ENCODE measurements at regions not wholly inside any gene's neighbourhood (a gene's known extent, or its start where the extent isn't known, plus 50 kb on each side); places are given as distances from the start of the nearest gene placed in this dataset.

- Mint-ChIP-seq H3K4me3 (no peak overlapping the region), H3K36me3 (ENCODE audit: low read depth) (no peaks in the 10 kb centered on the region), H3K27me3 (ENCODE audit: insufficient read depth) (peaks cover 1% of the 10 kb centered on the region; the same call in 1 of the 2 replicates), H3K4me1 (ENCODE audit: low read depth) (peaks cover 31% of the 10 kb centered on the region), H3K9me3 (no peaks in the 10 kb centered on the region), H3K27ac (no peak overlapping the region)
- no peak for DNase-seq
- no peak for TF ChIP-seq CTCF (IDR thresholded peaks at IDR 0.05)
Observed at GRCh38 chr4:124055896-124056295, 656.6 kb downstream of the ANKRD50 start.

GRCh38 chr4:124060261-124060918 lies 652.1 kb downstream of the ANKRD50 start:
- Mint-ChIP-seq H3K27ac (no peak overlapping the region), H3K4me1 (ENCODE audit: low read depth) (peaks cover 18% of the 10 kb centered on the region), H3K36me3 (ENCODE audit: low read depth) (no peaks in the 10 kb centered on the region), H3K4me3 (peak overlapping the region; percentile 38), H3K9me3 (no peaks in the 10 kb centered on the region), H3K27me3 (ENCODE audit: insufficient read depth) (no peaks in the 10 kb centered on the region)
- no peak for TF ChIP-seq CTCF (IDR thresholded peaks at IDR 0.05)
- no peak for DNase-seq

- no peak for DNase-seq
Observed at GRCh38 chr4:124061413-124061812, 651.1 kb downstream of the ANKRD50 start.

GRCh38 chr4:124065422-124065821 lies 647.1 kb downstream of the ANKRD50 start:
- H3K4me3 Mint-ChIP-seq = no peak overlapping the region
- peaks cover 22% of the 10 kb centered on the region for H3K4me1 Mint-ChIP-seq (ENCODE audit: low read depth)
- peaks cover under 1% of the 10 kb centered on the region; the same call in 1 of the 2 replicates for H3K36me3 Mint-ChIP-seq (ENCODE audit: low read depth)
- no peak for TF ChIP-seq CTCF (IDR thresholded peaks at IDR 0.05)
- no peak overlapping the region for H3K27ac Mint-ChIP-seq
- H3K27me3 Mint-ChIP-seq (ENCODE audit: insufficient read depth) = no peaks in the 10 kb centered on the region
- peaks cover 7% of the 10 kb centered on the region for H3K9me3 Mint-ChIP-seq
- DNase-seq = no peak

More at GRCh38 chr4:124061413-124061812, 651.1 kb downstream of the ANKRD50 start:
- Mint-ChIP-seq H3K4me1 (ENCODE audit: low read depth) (peaks cover 17% of the 10 kb centered on the region), H3K27me3 (ENCODE audit: insufficient read depth) (no peaks in the 10 kb centered on the region), H3K4me3 (no peak overlapping the region), H3K9me3 (no peaks in the 10 kb centered on the region), H3K27ac (no peak overlapping the region), H3K36me3 (ENCODE audit: low read depth) (no peaks in the 10 kb centered on the region)
- TF ChIP-seq CTCF (IDR thresholded peaks at IDR 0.05) = no peak

- H3K27me3 Mint-ChIP-seq (ENCODE audit: insufficient read depth) = no peaks in the 10 kb centered on the region
- H3K36me3 Mint-ChIP-seq (ENCODE audit: low read depth) = peaks cover 6% of the 10 kb centered on the region
- no peak for TF ChIP-seq CTCF (IDR thresholded peaks at IDR 0.05)
- H3K27ac Mint-ChIP-seq = no peak overlapping the region
- peaks cover 12% of the 10 kb centered on the region for H3K9me3 Mint-ChIP-seq
- no peak for DNase-seq
- H3K4me1 Mint-ChIP-seq (ENCODE audit: low read depth) = peaks cover 17% of the 10 kb centered on the region
- no peak overlapping the region for H3K4me3 Mint-ChIP-seq
Observed at GRCh38 chr4:124065936-124066335, 646.6 kb downstream of the ANKRD50 start.
